Erythroblast (primary cell): ENCODE measurements at regions not wholly inside any gene's neighbourhood (a gene's known extent, or its start where the extent isn't known, plus 50 kb on each side); places are given as distances from the start of the nearest gene placed in this dataset.
"Not testable (repeated sequence)": the region's sequence is repeated elsewhere in the genome, so short reads cannot be mapped to it uniquely, and the experiment has no call there.

ENCODE experiments used
- DNase-seq, 2 experiments: peaks; one replicate each; lab custom pipeline; 2025; lab: John Stamatoyannopoulos, UW
- GATA1 ChIP-seq: IDR thresholded peaks from 2 replicates; pipeline ENCODE4 v1.6.1; 2011; ENCODE audit warnings: low read depth, mild to moderate bottlenecking, control low read depth, low read length, moderate library complexity
- POLR2A ChIP-seq: IDR thresholded peaks from 2 replicates; pipeline ENCODE4 v1.6.1; 2011; ENCODE audit warnings: mild to moderate bottlenecking, low read length

GRCh38 chr5:103867857-103868598 is 305.4 kb upstream of the NUDT12 start:
- TF ChIP-seq GATA1: no peak
- TF ChIP-seq POLR2A: no peak
- DNase-seq: no peak

GRCh38 chr5:103866169-103866568 is 303.6 kb upstream of the NUDT12 start:
- no peak for DNase-seq
- TF ChIP-seq GATA1 (no peak), POLR2A (no peak)

GRCh38 chr5:103862398-103862797 is 299.8 kb upstream of the NUDT12 start:
- TF ChIP-seq GATA1 (no peak), POLR2A (no peak)
- DNase-seq: no peak

GRCh38 chr5:103860327-103860726 is 297.7 kb upstream of the NUDT12 start:
- DNase-seq: no peak
- no peak for TF ChIP-seq GATA1
- TF ChIP-seq POLR2A: no peak

GRCh38 chr5:103858367-103858766 is 295.8 kb upstream of the NUDT12 start:
- DNase-seq: not testable (repeated sequence)

- DNase-seq: no peak
- TF ChIP-seq POLR2A (no peak), GATA1 (no peak)
Measured at GRCh38 chr5:103851091-103851490, 288.5 kb upstream of the NUDT12 start.

- TF ChIP-seq POLR2A (no peak), GATA1 (no peak)
- DNase-seq: no peak
Measured at GRCh38 chr5:103849934-103850333, 287.3 kb upstream of the NUDT12 start.

- TF ChIP-seq GATA1: no peak
- no peak for TF ChIP-seq POLR2A
- no peak for DNase-seq
Measured at GRCh38 chr5:103847060-103847459, 284.5 kb upstream of the NUDT12 start.

GRCh38 chr5:103842936-103843335 is 280.3 kb upstream of the NUDT12 start:
- no peak for DNase-seq
- TF ChIP-seq POLR2A: no peak
- no peak for TF ChIP-seq GATA1

GRCh38 chr5:103840600-103840999 is 278.0 kb upstream of the NUDT12 start:
- no peak for DNase-seq
- TF ChIP-seq POLR2A (no peak), GATA1 (no peak)

- TF ChIP-seq POLR2A (no peak), GATA1 (no peak)
- no peak for DNase-seq
Measured at GRCh38 chr5:103834216-103834615, 271.6 kb upstream of the NUDT12 start.

- TF ChIP-seq POLR2A (no peak), GATA1 (no peak)
- DNase-seq: peak in 1 of 2 experiments; percentile 11
Measured at GRCh38 chr5:103829585-103829984, 267.0 kb upstream of the NUDT12 start.

- TF ChIP-seq POLR2A (no peak), GATA1 (no peak)
- no peak for DNase-seq
Measured at GRCh38 chr5:103827976-103828375, 265.4 kb upstream of the NUDT12 start.

GRCh38 chr5:103821361-103821760 is 258.8 kb upstream of the NUDT12 start:
- TF ChIP-seq POLR2A (no peak), GATA1 (no peak)
- DNase-seq: no peak
